ENCODE measurements at regions not wholly inside any gene's neighbourhood (a gene's known extent, or its start where the extent isn't known, plus 50 kb on each side); places are given as distances from the start of the nearest gene placed in this dataset.

- 95 to 100% methylated on average over 3 to 16 of the region's 16 CpGs for WGBS, 2 experiments (ENCODE audit: insufficient coverage in 1 of 2, insufficient read length in 1 of 2)
- H3K4me1 Mint-ChIP-seq, result no peaks in the 10 kb centered on the region
- Histone ChIP-seq H3K9ac (ENCODE audit: extremely low read depth, low read length, poor library complexity, severe bottlenecking) (no peak overlapping the region), H3K27ac (ENCODE audit: low read depth, low read length) (no peak overlapping the region), H3K9me3 (ENCODE audit: control insufficient read depth, low read length) (no peaks in the 10 kb centered on the region), H3K4me3 (ENCODE audit: low read length) (no peak overlapping the region), H3K4me1 (ENCODE audit: control insufficient read depth, insufficient read depth, low read length) (no peaks in the 10 kb centered on the region), H3K27me3 (ENCODE audit: control insufficient read depth, insufficient read depth, low read length, poor library complexity, severe bottlenecking) (no peaks in the 10 kb centered on the region), H3K36me3 (ENCODE audit: control insufficient read depth, insufficient read depth, low read length) (no peaks in the 10 kb centered on the region)
- no peak overlapping the region for H3K27ac Mint-ChIP-seq
- H3K4me3 Mint-ChIP-seq, result no peak overlapping the region
- no peak for TF ChIP-seq CTCF (conservative IDR thresholded peaks at IDR 0.05)
- H3K27me3 Mint-ChIP-seq (ENCODE audit: insufficient read depth), result no peaks in the 10 kb centered on the region
- DNase-seq, result peak; percentile 82
- peaks cover 17% of the 10 kb centered on the region for H3K36me3 Mint-ChIP-seq (ENCODE audit: low read depth)
- H3K9me3 Mint-ChIP-seq, result peaks cover 46% of the 10 kb centered on the region
These were observed 118.2 kb upstream of the KLF8 start for GRCh38 chrX:56113785-56114436.

GRCh38 chrX:56114437-56114787 lies 117.7 kb upstream of the KLF8 start:
- H3K9me3 Mint-ChIP-seq, result peaks cover 45% of the 10 kb centered on the region
- 100% methylated on average over 1 of the region's 1 CpG; no CpG with 5 or more reads in 1 of the 2 experiments for WGBS, 2 experiments (ENCODE audit: insufficient coverage in 1 of 2, insufficient read length in 1 of 2)
- no peaks in the 10 kb centered on the region for H3K4me1 ChIP-seq (ENCODE audit: control insufficient read depth, insufficient read depth, low read length)
- no peaks in the 10 kb centered on the region for H3K9me3 ChIP-seq (ENCODE audit: control insufficient read depth, low read length)
- DNase-seq, result no peak
- H3K4me3 ChIP-seq (ENCODE audit: low read length), result no peak overlapping the region
- no peak overlapping the region for H3K9ac ChIP-seq (ENCODE audit: extremely low read depth, low read length, poor library complexity, severe bottlenecking)
- no peak overlapping the region for H3K27ac ChIP-seq (ENCODE audit: low read depth, low read length)
- H3K36me3 Mint-ChIP-seq (ENCODE audit: low read depth), result peaks cover 17% of the 10 kb centered on the region
- no peak for TF ChIP-seq CTCF (conservative IDR thresholded peaks at IDR 0.05)
- no peak overlapping the region for H3K4me3 Mint-ChIP-seq
- no peak overlapping the region for H3K27ac Mint-ChIP-seq
- H3K36me3 ChIP-seq (ENCODE audit: control insufficient read depth, insufficient read depth, low read length), result no peaks in the 10 kb centered on the region
- no peaks in the 10 kb centered on the region for H3K4me1 Mint-ChIP-seq
- H3K27me3 ChIP-seq (ENCODE audit: control insufficient read depth, insufficient read depth, low read length, poor library complexity, severe bottlenecking), result no peaks in the 10 kb centered on the region
- no peaks in the 10 kb centered on the region for H3K27me3 Mint-ChIP-seq (ENCODE audit: insufficient read depth)

- Histone ChIP-seq H3K4me3 (ENCODE audit: low read length) (no peak overlapping the region), H3K27ac (ENCODE audit: low read depth, low read length) (no peak overlapping the region), H3K36me3 (ENCODE audit: control insufficient read depth, insufficient read depth, low read length) (no peaks in the 10 kb centered on the region), H3K27me3 (ENCODE audit: control insufficient read depth, insufficient read depth, low read length, poor library complexity, severe bottlenecking) (no peaks in the 10 kb centered on the region), H3K9ac (ENCODE audit: extremely low read depth, low read length, poor library complexity, severe bottlenecking) (no peak overlapping the region), H3K4me1 (ENCODE audit: control insufficient read depth, insufficient read depth, low read length) (no peaks in the 10 kb centered on the region), H3K9me3 (ENCODE audit: control insufficient read depth, low read length) (no peaks in the 10 kb centered on the region)
- no peak overlapping the region for H3K4me3 Mint-ChIP-seq
- no peaks in the 10 kb centered on the region for H3K4me1 Mint-ChIP-seq
- no peak overlapping the region for H3K27ac Mint-ChIP-seq
- no peak for DNase-seq
- H3K27me3 Mint-ChIP-seq (ENCODE audit: insufficient read depth), result no peaks in the 10 kb centered on the region
- peaks cover 31% of the 10 kb centered on the region for H3K9me3 Mint-ChIP-seq
- H3K36me3 Mint-ChIP-seq (ENCODE audit: low read depth), result no peaks in the 10 kb centered on the region
- TF ChIP-seq CTCF (conservative IDR thresholded peaks at IDR 0.05), result no peak
- WGBS, 2 experiments (ENCODE audit: insufficient coverage in 1 of 2, insufficient read length in 1 of 2), result 100% methylated on average over 1 of the region's 1 CpG; no CpG with 5 or more reads in 1 of the 2 experiments
These were observed 111.9 kb upstream of the KLF8 start for GRCh38 chrX:56120242-56120641.

Measured in endodermal cell (in vitro differentiated cells).